Activated T-helper 17 cell treated with anti-CD3 and anti-CD28 coated beads, Interleukin-2, amount 50 U/mL, for 72 hours (primary cell): ENCODE measurements at regions not wholly inside any gene's neighbourhood (a gene's known extent, or its start where the extent isn't known, plus 50 kb on each side); places are given as distances from the start of the nearest gene placed in this dataset.
A peak's percentile ranks its signal among the peaks of the same experiment; 100 is the strongest.
"Not testable (repeated sequence)": the region's sequence is repeated elsewhere in the genome, so short reads cannot be mapped to it uniquely, and the experiment has no call there.

Experiments
- ATAC-seq: fragments of 150-1000 bp; cut with Tn5 transposase; replicated peaks from 2 replicates; pipeline ENCODE4 v1.10.0; 2021; ENCODE audit warnings: mild to moderate bottlenecking, moderate library complexity
- H3K27ac Mint-ChIP-seq: one replicate; pipeline ENCODE4 v1.8.0; 2022; ENCODE audit warnings: mixed read lengths
- H3K27me3 Mint-ChIP-seq: one replicate; pipeline ENCODE4 v1.8.0; 2022; ENCODE audit warnings: mixed read lengths
- H3K36me3 Mint-ChIP-seq: one replicate; pipeline ENCODE4 v1.8.0; 2022; ENCODE audit warnings: low read depth, mild to moderate bottlenecking, mixed read lengths
- H3K4me1 Mint-ChIP-seq: one replicate; pipeline ENCODE4 v1.8.0; 2022; ENCODE audit warnings: mixed read lengths
- H3K4me3 Mint-ChIP-seq: one replicate; pipeline ENCODE4 v1.8.0; 2022; ENCODE audit warnings: mild to moderate bottlenecking, mixed read lengths
- H3K9me3 Mint-ChIP-seq: one replicate; pipeline ENCODE4 v1.8.0; 2022; ENCODE audit warnings: mixed read lengths

DNA sequence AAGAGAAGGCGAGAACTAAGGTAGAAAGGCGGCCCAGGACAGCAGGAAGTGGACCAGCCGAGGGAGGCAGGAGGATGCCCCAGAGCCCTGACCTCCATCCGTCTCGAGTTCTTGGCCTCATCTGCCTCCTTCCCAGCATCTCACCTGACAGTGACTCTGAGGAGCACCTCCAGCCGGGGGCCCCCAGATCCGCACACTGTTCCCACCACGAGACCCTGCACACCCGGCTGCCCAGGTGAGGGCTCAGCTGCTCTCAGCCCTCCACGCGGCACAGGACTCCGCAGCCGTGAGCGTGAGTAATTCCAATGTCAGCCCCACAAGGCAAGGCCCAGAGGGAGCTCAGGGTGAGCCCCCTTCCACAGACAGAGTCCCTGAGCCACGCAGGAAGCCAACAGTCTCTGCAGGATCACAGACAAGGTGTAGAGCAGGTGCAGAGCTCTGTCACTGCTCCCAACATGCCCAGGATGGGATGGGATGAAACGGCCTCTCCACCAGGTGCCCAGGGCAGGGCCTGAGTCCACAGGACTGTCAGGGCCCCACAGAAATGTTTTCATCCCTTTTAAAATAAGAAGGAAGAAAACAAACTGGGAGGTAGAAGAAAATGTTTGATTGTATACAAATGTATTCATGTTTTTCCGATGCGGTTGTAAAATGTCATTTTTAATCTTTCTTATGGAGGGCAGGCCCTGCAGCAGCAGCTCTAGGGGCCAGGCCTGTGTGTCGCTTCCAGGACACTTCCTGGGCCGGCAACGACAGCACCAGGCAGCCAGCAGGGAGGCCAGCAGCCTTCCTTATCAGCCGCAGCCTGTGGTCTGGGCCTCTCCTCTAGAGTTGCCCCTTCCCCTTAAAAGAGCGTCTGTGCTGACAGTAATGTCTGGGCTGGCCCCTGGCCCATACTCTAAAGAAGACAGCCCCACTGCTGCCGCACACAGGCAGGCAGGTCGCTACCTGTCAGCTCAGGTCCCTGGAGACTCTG is 66.9 kb downstream of the DLL1 start:
- Mint-ChIP-seq H3K4me3 (no peak overlapping the region), H3K36me3 (no peaks in the 10 kb centered on the region), H3K27ac (no peak overlapping the region), H3K4me1 (no peaks in the 10 kb centered on the region), H3K9me3 (no peaks in the 10 kb centered on the region), H3K27me3 (no peaks in the 10 kb centered on the region)
- ATAC-seq: no peak

GRCh38 chr6:170222498-170223471 is 68.1 kb downstream of the DLL1 start:
- no peak overlapping the region for H3K4me3 Mint-ChIP-seq
- H3K36me3 Mint-ChIP-seq: no peaks in the 10 kb centered on the region
- ATAC-seq: no peak
- no peaks in the 10 kb centered on the region for H3K9me3 Mint-ChIP-seq
- no peaks in the 10 kb centered on the region for H3K27me3 Mint-ChIP-seq
- no peaks in the 10 kb centered on the region for H3K4me1 Mint-ChIP-seq
- no peak overlapping the region for H3K27ac Mint-ChIP-seq

GRCh38 chr6:170221753-170222400 is 69.0 kb downstream of the DLL1 start:
- ATAC-seq: no peak
- no peaks in the 10 kb centered on the region for H3K9me3 Mint-ChIP-seq
- no peaks in the 10 kb centered on the region for H3K36me3 Mint-ChIP-seq
- no peaks in the 10 kb centered on the region for H3K27me3 Mint-ChIP-seq
- H3K27ac Mint-ChIP-seq: no peak overlapping the region
- no peaks in the 10 kb centered on the region for H3K4me1 Mint-ChIP-seq
- H3K4me3 Mint-ChIP-seq: no peak overlapping the region

DNA sequence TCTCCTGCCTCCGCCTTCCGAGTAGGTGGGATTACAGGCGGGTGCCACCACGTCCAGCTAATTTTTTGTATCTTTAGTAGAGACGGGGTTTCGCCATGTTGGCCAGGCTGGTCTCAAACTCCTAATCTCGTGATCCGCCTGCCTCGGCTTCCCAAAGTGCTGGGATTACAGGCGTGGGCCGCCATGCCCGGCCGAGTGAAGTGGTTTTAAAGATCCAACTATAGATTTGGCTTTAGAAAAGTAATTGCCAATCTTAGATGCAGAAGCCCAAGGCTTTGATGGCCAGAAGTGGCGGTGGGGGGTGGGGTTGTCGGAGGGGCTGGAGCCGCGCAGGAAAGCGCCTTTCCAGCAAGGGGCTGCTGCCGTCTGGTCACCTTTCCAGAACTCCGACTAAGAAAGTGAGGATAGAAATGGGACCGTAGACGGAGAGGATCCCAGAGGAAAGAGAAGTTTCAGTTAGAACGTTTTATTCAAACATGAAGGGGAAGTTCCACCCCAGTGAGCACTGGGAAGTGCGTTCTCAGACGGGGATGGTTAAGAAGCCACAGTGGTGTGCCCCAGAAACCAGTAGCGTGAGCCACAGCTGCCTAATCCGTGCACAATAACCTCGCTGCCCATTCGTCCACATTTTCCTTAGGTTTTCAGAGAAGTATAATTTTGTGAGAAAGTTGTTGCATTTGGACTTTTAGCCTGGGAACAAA is 69.7 kb downstream of the DLL1 start:
- ATAC-seq: no peak
- H3K36me3 Mint-ChIP-seq: no peaks in the 10 kb centered on the region

GRCh38 chr6:170213637-170214018 is 77.2 kb downstream of the DLL1 start:
- H3K9me3 Mint-ChIP-seq, H3K4me1 Mint-ChIP-seq, H3K27ac Mint-ChIP-seq, H3K27me3 Mint-ChIP-seq, H3K36me3 Mint-ChIP-seq, ATAC-seq, H3K4me3 Mint-ChIP-seq: not testable (repeated sequence)

More for the DNA sequence above, 69.7 kb downstream of the DLL1 start:
- Mint-ChIP-seq H3K27me3 (no peaks in the 10 kb centered on the region), H3K9me3 (no peaks in the 10 kb centered on the region), H3K4me1 (no peaks in the 10 kb centered on the region), H3K27ac (no peak overlapping the region), H3K4me3 (no peak overlapping the region)

GRCh38 chr6:170212956-170213636 is 77.8 kb downstream of the DLL1 start:
- Mint-ChIP-seq H3K27me3 (peaks cover 6% of the 10 kb centered on the region), H3K4me1 (no peaks in the 10 kb centered on the region), H3K9me3 (no peaks in the 10 kb centered on the region), H3K36me3 (no peaks in the 10 kb centered on the region), H3K4me3 (no peak overlapping the region), H3K27ac (no peak overlapping the region)
- ATAC-seq: no peak

DNA sequence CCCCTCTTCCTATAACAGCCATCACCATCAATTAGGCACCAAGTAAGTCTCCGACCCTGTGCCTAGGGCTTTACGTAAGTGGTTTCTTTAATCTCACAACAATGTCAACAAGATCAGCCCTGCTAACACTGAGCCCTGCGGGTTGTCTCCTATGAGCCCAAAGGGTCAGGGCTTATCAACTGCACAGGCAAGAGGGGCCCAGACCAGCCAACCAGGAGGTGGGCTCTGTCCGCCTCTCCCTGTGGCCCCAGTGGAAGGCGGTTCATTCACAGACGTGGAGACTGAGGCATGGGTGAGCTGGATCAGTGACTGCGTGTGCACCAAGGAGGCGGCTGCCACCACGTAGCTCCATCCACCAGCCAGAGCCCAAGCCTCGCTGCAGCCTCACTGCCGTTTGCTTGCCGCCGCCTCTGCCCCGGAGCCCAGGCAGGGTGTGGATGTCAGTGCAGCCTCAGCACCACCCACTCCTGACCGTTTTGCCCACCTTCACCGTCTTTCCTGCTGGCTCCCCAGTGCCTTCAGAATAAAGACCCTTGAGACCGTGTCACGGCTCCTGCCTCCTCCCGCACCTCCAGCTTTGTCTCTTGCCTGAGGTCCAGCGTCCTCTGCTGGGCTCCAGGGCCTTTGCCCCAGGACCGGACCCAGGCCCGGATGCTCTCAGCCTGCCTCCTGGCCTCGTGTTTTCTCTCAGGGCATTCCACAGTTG is 78.7 kb downstream of the DLL1 start:
- H3K27ac Mint-ChIP-seq: no peak overlapping the region
- H3K9me3 Mint-ChIP-seq: no peaks in the 10 kb centered on the region
- no peak overlapping the region for H3K4me3 Mint-ChIP-seq
- peaks cover 6% of the 10 kb centered on the region for H3K27me3 Mint-ChIP-seq
- H3K36me3 Mint-ChIP-seq: no peaks in the 10 kb centered on the region
- no peaks in the 10 kb centered on the region for H3K4me1 Mint-ChIP-seq
- ATAC-seq: no peak

GRCh38 chr6:170211404-170212025 is 79.4 kb downstream of the DLL1 start:
- Mint-ChIP-seq H3K9me3 (no peaks in the 10 kb centered on the region), H3K36me3 (no peaks in the 10 kb centered on the region), H3K4me1 (no peaks in the 10 kb centered on the region), H3K4me3 (no peak overlapping the region), H3K27ac (no peak overlapping the region), H3K27me3 (peaks cover 6% of the 10 kb centered on the region)
- ATAC-seq: no peak

DNA sequence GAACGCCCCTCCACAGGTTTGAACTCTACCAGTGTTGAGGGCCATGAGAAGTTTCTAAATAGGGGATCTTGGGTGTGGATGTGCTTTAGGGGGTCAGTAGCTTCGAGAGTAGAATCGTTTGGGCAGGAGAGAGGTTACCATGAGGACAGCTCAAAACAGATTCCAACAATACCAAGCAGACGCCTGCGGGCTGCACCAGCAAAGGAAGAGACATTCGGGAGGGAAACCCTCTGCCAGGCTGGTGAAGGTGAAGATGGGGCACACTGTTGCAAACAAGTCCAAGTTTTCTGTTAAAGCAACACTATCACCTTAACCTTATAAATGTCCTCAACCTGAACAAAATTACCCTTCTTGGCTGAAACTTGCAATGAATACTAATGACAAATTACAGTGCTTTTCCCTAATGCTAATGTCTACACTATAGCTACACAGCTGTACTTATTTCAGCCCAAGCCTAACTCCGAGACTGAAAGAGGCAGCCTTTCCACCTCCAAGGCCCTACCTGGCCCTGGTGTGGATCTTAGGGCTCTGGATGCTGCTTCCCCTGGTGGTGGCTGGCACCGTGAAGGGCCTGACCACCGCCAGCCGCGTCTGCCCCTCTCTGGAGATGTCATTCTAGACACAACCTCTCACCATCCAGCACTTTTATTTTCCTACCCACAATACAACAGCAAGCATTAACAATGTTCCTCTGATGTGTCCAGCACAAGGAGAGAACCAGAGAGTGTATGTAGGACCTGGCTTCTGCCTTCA is 80.1 kb downstream of the DLL1 start:
- H3K27me3 Mint-ChIP-seq: peaks cover 6% of the 10 kb centered on the region
- H3K9me3 Mint-ChIP-seq: no peaks in the 10 kb centered on the region
- no peak overlapping the region for H3K4me3 Mint-ChIP-seq
- no peaks in the 10 kb centered on the region for H3K36me3 Mint-ChIP-seq
- ATAC-seq: no peak
- no peaks in the 10 kb centered on the region for H3K4me1 Mint-ChIP-seq
- no peak overlapping the region for H3K27ac Mint-ChIP-seq

- H3K9me3 Mint-ChIP-seq: no peaks in the 10 kb centered on the region
- peak; percentile 29 for ATAC-seq
- H3K27ac Mint-ChIP-seq: no peak overlapping the region
- H3K36me3 Mint-ChIP-seq: no peaks in the 10 kb centered on the region
- no peak overlapping the region for H3K4me3 Mint-ChIP-seq
- no peaks in the 10 kb centered on the region for H3K4me1 Mint-ChIP-seq
- H3K27me3 Mint-ChIP-seq: peaks cover 6% of the 10 kb centered on the region
Measured at GRCh38 chr6:170210026-170210390, 80.9 kb downstream of the DLL1 start.

GRCh38 chr6:170209354-170210025 is 81.4 kb downstream of the DLL1 start:
- Mint-ChIP-seq H3K27ac (no peak overlapping the region), H3K27me3 (peaks cover 6% of the 10 kb centered on the region), H3K9me3 (no peaks in the 10 kb centered on the region), H3K4me3 (no peak overlapping the region), H3K4me1 (no peaks in the 10 kb centered on the region), H3K36me3 (no peaks in the 10 kb centered on the region)
- no peak for ATAC-seq
